Common myeloid progenitor, CD34-positive (primary cell): ENCODE measurements at regions not wholly inside any gene's neighbourhood (a gene's known extent, or its start where the extent isn't known, plus 50 kb on each side); places are given as distances from the start of the nearest gene placed in this dataset.

Source experiments
- CTCF ChIA-PET: fragments of 350-600 bp; sonication (Branson Sonifier 250); formaldehyde crosslinking; loops from one replicate; lab custom pipeline; 2021; ENCODE audit warnings: antibody characterized with exemption; lab: Charles Lee
- POLR2A ChIA-PET: fragments of 350-600 bp; sonication (Branson Sonifier 250); formaldehyde crosslinking; loops from one replicate; lab custom pipeline; 2021; ENCODE audit warnings: antibody characterized with exemption; lab: Charles Lee
- DNase-seq, 3 donors: peaks; one replicate each; pipeline versions ENCODE4 v3.0.0 to v3.0.0-alpha.2; 2013
- H3K27ac ChIP-seq, 2 experiments: 1 replicate in 1 of 2; 2 replicates in 1 of 2; pipeline ENCODE4 v1.7.0; 2013; ENCODE audit warnings: inconsistent platforms in 2 of 2, low read length in 2 of 2, mild to moderate bottlenecking in 2 of 2, low read depth in 1 of 2, moderate library complexity in 1 of 2; ENCODE audit not compliant: severe bottlenecking in 2 of 2, insufficient read depth in 1 of 2, poor library complexity in 1 of 2
- H3K27me3 ChIP-seq, 5 experiments: replicated peaks in 2 of 5; 1 replicate in 3 of 5; 2 replicates in 2 of 5; pipeline versions ENCODE4 v1.6.1 to v1.7.0; 2013; ENCODE audit warnings: low read length in 4 of 5, mild to moderate bottlenecking in 2 of 5, moderate library complexity in 2 of 5, inconsistent platforms in 1 of 5; ENCODE audit not compliant: insufficient read depth in 5 of 5, control insufficient read depth in 4 of 5
- H3K36me3 ChIP-seq, 4 experiments: 1 replicate in 2 of 4; 2 replicates in 2 of 4; pipeline versions ENCODE4 v1.6.1 to v1.7.0; 2013; ENCODE audit warnings: low read length in 3 of 4, control low read depth in 1 of 4, mild to moderate bottlenecking in 1 of 4; ENCODE audit not compliant: control insufficient read depth in 4 of 4, insufficient read depth in 4 of 4
- H3K4me1 ChIP-seq, 4 experiments: 1 replicate in 3 of 4; 2 replicates in 1 of 4; pipeline versions ENCODE4 v1.6.1 to v1.7.1; 2013; ENCODE audit warnings: low read length in 3 of 4, mild to moderate bottlenecking in 3 of 4, control low read depth in 1 of 4, inconsistent platforms in 1 of 4, moderate library complexity in 1 of 4; ENCODE audit not compliant: control insufficient read depth in 4 of 4, insufficient read depth in 4 of 4; ENCODE audit errors: control extremely low read depth in 1 of 4
- H3K4me3 ChIP-seq, 7 experiments: 1 replicate in 4 of 7; 2 replicates in 3 of 7; pipeline versions ENCODE4 v1.5.1 to v1.7.0; 2013; ENCODE audit warnings: mild to moderate bottlenecking in 7 of 7, low read length in 6 of 7, moderate library complexity in 6 of 7, inconsistent platforms in 2 of 7, low read depth in 2 of 7, control low read depth in 1 of 7; ENCODE audit not compliant: insufficient read depth in 4 of 7, control insufficient read depth in 1 of 7; ENCODE audit errors: extremely low read depth in 1 of 7
- H3K9me3 ChIP-seq, 5 experiments: 1 replicate in 4 of 5; 2 replicates in 1 of 5; pipeline versions ENCODE4 v1.6.1 to v1.7.1; 2013; ENCODE audit warnings: low read length in 4 of 5, mild to moderate bottlenecking in 2 of 5, inconsistent platforms in 1 of 5, low read depth in 1 of 5, moderate library complexity in 1 of 5; ENCODE audit not compliant: control insufficient read depth in 4 of 5, insufficient read depth in 2 of 5; ENCODE audit errors: control extremely low read depth in 1 of 5
- WGBS: methylation state at CpG from one replicate; pipeline ENCODE4 v1.1.5; 2013; ENCODE audit not compliant: insufficient coverage; 5-methylcytosine and 5-hydroxymethylcytosine counted together

- POLR2A ChIA-PET, result no interaction called here
- no peaks in the 10 kb centered on the region for H3K4me1 ChIP-seq
- DNase-seq, result no peak
- no peaks in the 10 kb centered on the region for H3K27me3 ChIP-seq
- H3K36me3 ChIP-seq, result no peaks in the 10 kb centered on the region
- CTCF ChIA-PET, result no interaction called here
- H3K27ac ChIP-seq, result no peak overlapping the region
- H3K4me3 ChIP-seq, result no peak overlapping the region
- no peaks in the 10 kb centered on the region for H3K9me3 ChIP-seq
These were observed 325.8 kb upstream of the CDH6 start for GRCh38 chr5:30867711-30868110.

- no peaks in the 10 kb centered on the region for H3K4me1 ChIP-seq
- no peaks in the 10 kb centered on the region for H3K27me3 ChIP-seq
- no peak overlapping the region for H3K27ac ChIP-seq
- POLR2A ChIA-PET, result no interaction called here
- H3K9me3 ChIP-seq, result no peaks in the 10 kb centered on the region
- no peaks in the 10 kb centered on the region for H3K36me3 ChIP-seq
- no peak for DNase-seq
- no peak overlapping the region for H3K4me3 ChIP-seq
- CTCF ChIA-PET, result no interaction called here
- 97% methylated on average over 8 of the region's 8 CpGs for WGBS
These were observed 327.3 kb upstream of the CDH6 start for GRCh38 chr5:30866142-30866541.

GRCh38 chr5:30856242-30856641 is 337.2 kb upstream of the CDH6 start:
- Histone ChIP-seq H3K27ac (no peak overlapping the region), H3K36me3 (no peaks in the 10 kb centered on the region)
- 100% methylated on average over 2 of the region's 3 CpGs for WGBS

GRCh38 chr5:30853158-30853557 is 340.3 kb upstream of the CDH6 start:
- H3K9me3 ChIP-seq, result no peaks in the 10 kb centered on the region
- ChIA-PET CTCF (no interaction called here), POLR2A (no interaction called here)
- no peaks in the 10 kb centered on the region for H3K4me1 ChIP-seq
- DNase-seq, result no peak
- H3K36me3 ChIP-seq, result no peaks in the 10 kb centered on the region
- no peaks in the 10 kb centered on the region for H3K27me3 ChIP-seq
- H3K27ac ChIP-seq, result no peak overlapping the region
- H3K4me3 ChIP-seq, result no peak overlapping the region

More at GRCh38 chr5:30856242-30856641, 337.2 kb upstream of the CDH6 start:
- POLR2A ChIA-PET, result no interaction called here
- Histone ChIP-seq H3K4me3 (no peak overlapping the region), H3K27me3 (no peaks in the 10 kb centered on the region), H3K4me1 (no peaks in the 10 kb centered on the region), H3K9me3 (no peaks in the 10 kb centered on the region)
- CTCF ChIA-PET, result no interaction called here
- no peak for DNase-seq

GRCh38 chr5:30850866-30851265 is 342.6 kb upstream of the CDH6 start:
- Histone ChIP-seq H3K36me3 (no peaks in the 10 kb centered on the region), H3K27ac (no peak overlapping the region), H3K4me1 (no peaks in the 10 kb centered on the region), H3K4me3 (no peak overlapping the region), H3K9me3 (no peaks in the 10 kb centered on the region), H3K27me3 (no peaks in the 10 kb centered on the region)
- no CpG with 5 or more reads among the region's 2 CpGs for WGBS
- POLR2A ChIA-PET, result no interaction called here
- CTCF ChIA-PET, result no interaction called here
- DNase-seq, result no peak

GRCh38 chr5:30849931-30850710 is 343.4 kb upstream of the CDH6 start:
- ChIA-PET POLR2A (no interaction called here), CTCF (no interaction called here)
- WGBS, result 87% methylated on average over 6 of the region's 6 CpGs
- no peaks in the 10 kb centered on the region for H3K4me1 ChIP-seq
- H3K27ac ChIP-seq, result no peak overlapping the region
- no peak overlapping the region for H3K4me3 ChIP-seq
- H3K27me3 ChIP-seq, result no peaks in the 10 kb centered on the region
- DNase-seq, result no peak
- H3K9me3 ChIP-seq, result no peaks in the 10 kb centered on the region
- H3K36me3 ChIP-seq, result no peaks in the 10 kb centered on the region

- Histone ChIP-seq H3K9me3 (no peaks in the 10 kb centered on the region), H3K27ac (no peak overlapping the region), H3K36me3 (no peaks in the 10 kb centered on the region), H3K27me3 (no peaks in the 10 kb centered on the region), H3K4me3 (no peak overlapping the region), H3K4me1 (no peaks in the 10 kb centered on the region)
- ChIA-PET CTCF (no interaction called here), POLR2A (no interaction called here)
- no peak for DNase-seq
These were observed 347.3 kb upstream of the CDH6 start for GRCh38 chr5:30846171-30846570.
